ENCODE measurements at regions not wholly inside any gene's neighbourhood (a gene's known extent, or its start where the extent isn't known, plus 50 kb on each side); places are given as distances from the start of the nearest gene placed in this dataset.

GRCh38 chr2:120973196-120973595 is 237.5 kb downstream of the GLI2 start:
- no peaks in the 10 kb centered on the region for H3K27me3 ChIP-seq (ENCODE audit: insufficient read depth, low read length, poor library complexity, severe bottlenecking)
- H3K4me2 ChIP-seq (ENCODE audit: low read depth, low read length, poor library complexity, severe bottlenecking) = no peak overlapping the region
- no peaks in the 10 kb centered on the region for H3K36me3 ChIP-seq (ENCODE audit: insufficient read depth, low read length)
- no peak overlapping the region for H3K4me3 ChIP-seq (ENCODE audit: low read length, poor library complexity, severe bottlenecking)
- no peaks in the 10 kb centered on the region for H3K4me1 ChIP-seq (ENCODE audit: insufficient read depth, low read length, poor library complexity, severe bottlenecking)
- no peaks in the 10 kb centered on the region for H3K9me3 ChIP-seq (ENCODE audit: insufficient read depth, low read depth, low read length)
- no peaks in the 10 kb centered on the region for H3K9me2 ChIP-seq (replicated peaks; ENCODE audit: low read depth, low read length)
- no peaks in the 10 kb centered on the region for H3K79me2 ChIP-seq (ENCODE audit: insufficient read depth, low read length)
- H4K20me1 ChIP-seq (ENCODE audit: insufficient read depth, low read length, poor library complexity, severe bottlenecking) = no peaks in the 10 kb centered on the region
- no peak for TF ChIP-seq EZH2phosphoT487 (IDR thresholded peaks at IDR 0.05; ENCODE audit: borderline replicate concordance)
- TF ChIP-seq CTCF (conservative IDR thresholded peaks at IDR 0.05; ENCODE audit: low read length) = no peak
- no peaks in the 10 kb centered on the region for H3F3A ChIP-seq (ENCODE audit: low read depth)
- no peak overlapping the region for H2AFZ ChIP-seq (ENCODE audit: low read length)
- H3K9ac ChIP-seq (ENCODE audit: low read depth, low read length, poor library complexity, severe bottlenecking) = no peak overlapping the region

GRCh38 chr2:120974950-120975349 is 239.3 kb downstream of the GLI2 start:
- Histone ChIP-seq H3K4me1 (ENCODE audit: insufficient read depth, low read length, poor library complexity, severe bottlenecking) (no peaks in the 10 kb centered on the region), H3K79me2 (ENCODE audit: insufficient read depth, low read length) (no peaks in the 10 kb centered on the region), H3K27me3 (ENCODE audit: insufficient read depth, low read length, poor library complexity, severe bottlenecking) (no peaks in the 10 kb centered on the region), H3K9me3 (ENCODE audit: insufficient read depth, low read depth, low read length) (no peaks in the 10 kb centered on the region), H3K9ac (ENCODE audit: low read depth, low read length, poor library complexity, severe bottlenecking) (no peak overlapping the region), H3F3A (ENCODE audit: low read depth) (no peaks in the 10 kb centered on the region), H3K36me3 (ENCODE audit: insufficient read depth, low read length) (no peaks in the 10 kb centered on the region), H2AFZ (ENCODE audit: low read length) (no peak overlapping the region), H3K4me2 (ENCODE audit: low read depth, low read length, poor library complexity, severe bottlenecking) (no peak overlapping the region), H3K9me2 (replicated peaks; ENCODE audit: low read depth, low read length) (no peaks in the 10 kb centered on the region), H3K4me3 (ENCODE audit: low read length, poor library complexity, severe bottlenecking) (no peak overlapping the region), H4K20me1 (ENCODE audit: insufficient read depth, low read length, poor library complexity, severe bottlenecking) (no peaks in the 10 kb centered on the region)
- no peak for TF ChIP-seq EZH2phosphoT487 (IDR thresholded peaks at IDR 0.05; ENCODE audit: borderline replicate concordance)
- TF ChIP-seq CTCF (conservative IDR thresholded peaks at IDR 0.05; ENCODE audit: low read length) = no peak

- Histone ChIP-seq H4K20me1 (ENCODE audit: insufficient read depth, low read length, poor library complexity, severe bottlenecking) (no peaks in the 10 kb centered on the region), H3K4me2 (ENCODE audit: low read depth, low read length, poor library complexity, severe bottlenecking) (no peak overlapping the region), H3K9ac (ENCODE audit: low read depth, low read length, poor library complexity, severe bottlenecking) (no peak overlapping the region), H3K79me2 (ENCODE audit: insufficient read depth, low read length) (no peaks in the 10 kb centered on the region), H3K9me2 (replicated peaks; ENCODE audit: low read depth, low read length) (no peaks in the 10 kb centered on the region), H3K9me3 (ENCODE audit: insufficient read depth, low read depth, low read length) (no peaks in the 10 kb centered on the region), H3F3A (ENCODE audit: low read depth) (no peaks in the 10 kb centered on the region), H2AFZ (ENCODE audit: low read length) (no peak overlapping the region), H3K27me3 (ENCODE audit: insufficient read depth, low read length, poor library complexity, severe bottlenecking) (no peaks in the 10 kb centered on the region), H3K4me1 (ENCODE audit: insufficient read depth, low read length, poor library complexity, severe bottlenecking) (no peaks in the 10 kb centered on the region), H3K4me3 (ENCODE audit: low read length, poor library complexity, severe bottlenecking) (no peak overlapping the region), H3K36me3 (ENCODE audit: insufficient read depth, low read length) (no peaks in the 10 kb centered on the region)
- no peak for TF ChIP-seq EZH2phosphoT487 (IDR thresholded peaks at IDR 0.05; ENCODE audit: borderline replicate concordance)
- no peak for TF ChIP-seq CTCF (conservative IDR thresholded peaks at IDR 0.05; ENCODE audit: low read length)
These were observed 241.0 kb downstream of the GLI2 start for GRCh38 chr2:120976501-120977307.
